Panc1 (cell line): ENCODE measurements at regions not wholly inside any gene's neighbourhood (a gene's known extent, or its start where the extent isn't known, plus 50 kb on each side); places are given as distances from the start of the nearest gene placed in this dataset.

Experiments
- ATAC-seq: fragments of 200-7000 bp; cut with Tn5 transposase; 2 replicates; pipeline ENCODE4 v1.9.1; 2020; ENCODE audit warnings: mild to moderate bottlenecking, moderate library complexity
- BruUV-seq: library from RNA; stranded (reverse); fragments of 400-500 nt; replicated peaks from 2 replicates; lab custom pipeline; 2021; lab: Mats Ljungman, UMichigan
- CTCF ChIA-PET: fragments of 300-600 bp; sonication (Branson Sonifier 250); formaldehyde crosslinking; loops from one replicate; lab custom pipeline; 2022; ENCODE audit warnings: antibody characterized with exemption; lab: Charles Lee
- POLR2A ChIA-PET: fragments of 300-600 bp; sonication (Branson Sonifier 250); formaldehyde crosslinking; loops from one replicate; lab custom pipeline; 2022; ENCODE audit warnings: antibody characterized with exemption; lab: Charles Lee
- DNase-seq: peaks from one replicate; pipeline ENCODE4 v3.0.0-alpha.2; 2010; ENCODE audit warnings: low read depth, low spot score
- H3K27ac ChIP-seq: 2 replicates; pipeline ENCODE4 v1.5.1; 2011; ENCODE audit warnings: mild to moderate bottlenecking, low read length, inconsistent platforms
- H3K27me3 ChIP-seq: fragments of 200-500 bp; sonication (Bioruptor generic); 2 replicates; pipeline ENCODE4 v1.6.0; 2014; ENCODE audit warnings: low read length, inconsistent platforms; ENCODE audit not compliant: control insufficient read depth, insufficient read depth
- H3K36me3 ChIP-seq: fragments of 200-500 bp; sonication (Bioruptor generic); 2 replicates; pipeline ENCODE4 v1.5.1; 2014; ENCODE audit warnings: inconsistent platforms, mild to moderate bottlenecking, low read length, moderate library complexity; ENCODE audit not compliant: control insufficient read depth, insufficient read depth
- H3K4me1 ChIP-seq: 2 replicates; pipeline ENCODE4 v1.5.1; 2011; ENCODE audit warnings: inconsistent platforms, mild to moderate bottlenecking, low read length, moderate library complexity; ENCODE audit not compliant: control insufficient read depth, insufficient read depth
- H3K4me3 ChIP-seq, 2 experiments: 2 replicates each; pipeline ENCODE4 v1.5.1; 2011 to 2012; ENCODE audit warnings: low read depth in 2 of 2, low read length in 2 of 2, mild to moderate bottlenecking in 2 of 2, inconsistent platforms in 1 of 2, moderate library complexity in 1 of 2
- H3K9me3 ChIP-seq: fragments of 200-500 bp; sonication (Bioruptor generic); 2 replicates; pipeline ENCODE4 v1.5.1; 2014; ENCODE audit warnings: low read depth, mild to moderate bottlenecking, inconsistent platforms, low read length, moderate library complexity; ENCODE audit not compliant: control insufficient read depth, insufficient read depth
- CTCF ChIP-seq: fragments of 450-650 bp; IDR thresholded peaks from 2 replicates; pipeline ENCODE4 v1.5.1; 2017; ENCODE audit warnings: mild to moderate bottlenecking
- POLR2AphosphoS5 ChIP-seq: IDR thresholded peaks from 2 replicates; pipeline ENCODE4 v1.6.1; 2012; ENCODE audit warnings: mild to moderate bottlenecking, low read depth, low read length, moderate library complexity
- REST ChIP-seq, 2 experiments: IDR thresholded peaks; 2 replicates each; pipeline ENCODE4 v1.6.1; 2011 to 2012; ENCODE audit warnings: low read depth in 2 of 2, control low read depth in 1 of 2, low read length in 1 of 2, mild to moderate bottlenecking in 1 of 2, moderate library complexity in 1 of 2; ENCODE audit not compliant: insufficient read depth in 1 of 2
- SIN3A ChIP-seq: IDR thresholded peaks from 2 replicates; pipeline ENCODE4 v1.6.1; 2012; ENCODE audit warnings: low read depth, mild to moderate bottlenecking, low read length, moderate library complexity, borderline replicate concordance; ENCODE audit not compliant: insufficient read depth
- TCF7L2 ChIP-seq: IDR thresholded peaks from 2 replicates; pipeline ENCODE4 v1.6.1; 2011; ENCODE audit warnings: mild to moderate bottlenecking, low read depth, low read length, inconsistent platforms
- in situ Hi-C: cut with HindIII; loops from 2 replicates; pipeline ENCODE4 v1.10.0; 2016; ENCODE audit warnings: low sequenced_read_pairs, low pct_unique_long_range_greater_than_20kb
- intact Hi-C: fragments of 100-400 bp; cut with micrococcal nuclease; formaldehyde crosslinking; loops from one replicate; pipeline ENCODE4 v1.10.0; 2022; ENCODE audit not compliant: unreplicated experiment

- intact Hi-C loops = no loop called here
- Histone ChIP-seq H3K9me3 (no peaks in the 10 kb centered on the region), H3K4me1 (no peaks in the 10 kb centered on the region), H3K4me3 (no peak overlapping the region), H3K27me3 (no peaks in the 10 kb centered on the region), H3K36me3 (no peaks in the 10 kb centered on the region), H3K27ac (no peak overlapping the region)
- ChIA-PET CTCF (no interaction called here), POLR2A (no interaction called here)
- DNase-seq = no peak
- TF ChIP-seq REST (IDR thresholded peaks at IDR 0.05; ENCODE audit: insufficient read depth in 1 of 2, low read depth in 2 of 2, low read length in 1 of 2) (no peak), SIN3A (no peak), TCF7L2 (no peak), POLR2AphosphoS5 (no peak), CTCF (no peak)
- ATAC-seq = no peak
- BruUV-seq = no TSS peak
- in situ Hi-C loops = no loop called here
Measured at GRCh38 chr4:25590171-25590570, 65.5 kb upstream of the SLC34A2 start.

- ChIA-PET CTCF (no interaction called here), POLR2A (no interaction called here)
- DNase-seq (no peak), ATAC-seq (no peak)
- no TSS peak for BruUV-seq
- H3K27me3 ChIP-seq = no peaks in the 10 kb centered on the region
- no peaks in the 10 kb centered on the region for H3K9me3 ChIP-seq
- TF ChIP-seq CTCF (no peak), TCF7L2 (no peak), POLR2AphosphoS5 (no peak), SIN3A (no peak), REST (IDR thresholded peaks at IDR 0.05; ENCODE audit: insufficient read depth in 1 of 2, low read depth in 2 of 2, low read length in 1 of 2) (no peak)
- no peak overlapping the region for H3K27ac ChIP-seq
- no peaks in the 10 kb centered on the region for H3K36me3 ChIP-seq
- in situ Hi-C loops (no loop called here), intact Hi-C loops (no loop called here)
- no peaks in the 10 kb centered on the region for H3K4me1 ChIP-seq
- H3K4me3 ChIP-seq = no peak overlapping the region
Measured at GRCh38 chr4:25592736-25593135, 62.9 kb upstream of the SLC34A2 start.
